Lower lobe of right lung (tissue), 2 donors: ENCODE measurements at regions not wholly inside any gene's neighbourhood (a gene's known extent, or its start where the extent isn't known, plus 50 kb on each side); places are given as distances from the start of the nearest gene placed in this dataset.

Experiments used
- ATAC-seq, 2 donors: fragments of 200-7000 bp; cut with Tn5 transposase; one replicate each; pipeline ENCODE4 v1.9.1; 2020 to 2022; ENCODE audit warnings: mild to moderate bottlenecking in 2 of 2, moderate library complexity in 2 of 2
- DNase-seq: peaks from one replicate; pipeline ENCODE4 v3.0.0-alpha.2; 2020
- H3K27ac ChIP-seq: fragments of 200-600 bp; one replicate; pipeline ENCODE4 v1.8.0; 2022
- H3K27me3 ChIP-seq: fragments of 200-600 bp; one replicate; pipeline ENCODE4 v1.8.0; 2022; ENCODE audit warnings: low read depth
- H3K36me3 ChIP-seq: fragments of 200-600 bp; one replicate; pipeline ENCODE4 v1.8.0; 2022; ENCODE audit warnings: mild to moderate bottlenecking
- H3K4me1 ChIP-seq: fragments of 200-600 bp; one replicate; pipeline ENCODE4 v1.8.0; 2022
- H3K4me3 ChIP-seq: fragments of 200-600 bp; one replicate; pipeline ENCODE4 v1.8.0; 2022; ENCODE audit warnings: mild to moderate bottlenecking
- H3K9me3 ChIP-seq: fragments of 200-600 bp; one replicate; pipeline ENCODE4 v1.8.0; 2022
- intact Hi-C: fragments of 100-400 bp; cut with DNase I; formaldehyde crosslinking; loops from one replicate; pipeline ENCODE4 v1.11.0; 2022
- TF ChIP-seq, protein P1 (sequence below): fragments of 200-600 bp; IDR thresholded peaks from one replicate; pipeline ENCODE4 v1.8.0; 2022; ENCODE audit warnings: antibody characterized with exemption, mild to moderate bottlenecking
- donor health status: DM: no; HTN: yes; CAD: no; lungs with severe emphysema.

DNA sequence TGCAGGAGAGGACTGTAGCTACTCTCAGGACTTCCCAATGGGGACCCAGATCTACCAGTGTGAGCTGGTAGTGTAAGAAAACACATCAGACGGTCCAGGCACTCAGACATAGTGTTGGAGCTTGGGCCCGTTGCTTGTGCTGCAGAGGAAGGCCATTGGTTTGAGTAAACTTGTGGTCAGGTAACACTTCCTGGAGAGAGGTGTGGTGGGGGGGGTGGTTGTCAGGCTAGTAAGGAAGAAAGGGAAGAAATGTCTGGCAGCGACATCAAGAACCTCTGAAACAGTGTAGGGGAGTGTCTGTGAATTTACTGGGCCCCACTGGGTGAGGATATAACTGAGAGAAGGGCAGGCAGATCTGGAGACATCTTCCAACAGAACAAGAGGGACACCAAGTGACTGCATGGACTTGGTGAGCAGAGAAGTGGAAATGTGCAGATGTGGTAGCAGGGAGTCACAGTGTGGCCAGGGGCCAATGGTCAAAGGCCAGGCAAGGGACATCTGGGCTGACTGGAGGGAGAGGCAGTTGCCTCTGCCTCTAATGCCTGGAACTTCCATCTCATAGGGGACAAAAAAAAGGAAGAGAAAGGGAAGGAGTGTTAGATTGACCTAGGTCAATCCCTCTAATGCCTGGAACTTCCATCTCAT, 63.7 kb upstream of the MRPS22 start:
- H3K9me3 ChIP-seq = no peaks in the 10 kb centered on the region
- H3K27me3 ChIP-seq = no peaks in the 10 kb centered on the region
- no peaks in the 10 kb centered on the region for H3K4me1 ChIP-seq
- intact Hi-C loops = no loop called here
- no peak for DNase-seq
- no peak overlapping the region for H3K27ac ChIP-seq
- no peak overlapping the region for H3K4me3 ChIP-seq
- H3K36me3 ChIP-seq = no peaks in the 10 kb centered on the region
- TF ChIP-seq, protein P1, sequence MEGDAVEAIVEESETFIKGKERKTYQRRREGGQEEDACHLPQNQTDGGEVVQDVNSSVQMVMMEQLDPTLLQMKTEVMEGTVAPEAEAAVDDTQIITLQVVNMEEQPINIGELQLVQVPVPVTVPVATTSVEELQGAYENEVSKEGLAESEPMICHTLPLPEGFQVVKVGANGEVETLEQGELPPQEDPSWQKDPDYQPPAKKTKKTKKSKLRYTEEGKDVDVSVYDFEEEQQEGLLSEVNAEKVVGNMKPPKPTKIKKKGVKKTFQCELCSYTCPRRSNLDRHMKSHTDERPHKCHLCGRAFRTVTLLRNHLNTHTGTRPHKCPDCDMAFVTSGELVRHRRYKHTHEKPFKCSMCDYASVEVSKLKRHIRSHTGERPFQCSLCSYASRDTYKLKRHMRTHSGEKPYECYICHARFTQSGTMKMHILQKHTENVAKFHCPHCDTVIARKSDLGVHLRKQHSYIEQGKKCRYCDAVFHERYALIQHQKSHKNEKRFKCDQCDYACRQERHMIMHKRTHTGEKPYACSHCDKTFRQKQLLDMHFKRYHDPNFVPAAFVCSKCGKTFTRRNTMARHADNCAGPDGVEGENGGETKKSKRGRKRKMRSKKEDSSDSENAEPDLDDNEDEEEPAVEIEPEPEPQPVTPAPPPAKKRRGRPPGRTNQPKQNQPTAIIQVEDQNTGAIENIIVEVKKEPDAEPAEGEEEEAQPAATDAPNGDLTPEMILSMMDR = no peak
- ATAC-seq = no peak

DNA sequence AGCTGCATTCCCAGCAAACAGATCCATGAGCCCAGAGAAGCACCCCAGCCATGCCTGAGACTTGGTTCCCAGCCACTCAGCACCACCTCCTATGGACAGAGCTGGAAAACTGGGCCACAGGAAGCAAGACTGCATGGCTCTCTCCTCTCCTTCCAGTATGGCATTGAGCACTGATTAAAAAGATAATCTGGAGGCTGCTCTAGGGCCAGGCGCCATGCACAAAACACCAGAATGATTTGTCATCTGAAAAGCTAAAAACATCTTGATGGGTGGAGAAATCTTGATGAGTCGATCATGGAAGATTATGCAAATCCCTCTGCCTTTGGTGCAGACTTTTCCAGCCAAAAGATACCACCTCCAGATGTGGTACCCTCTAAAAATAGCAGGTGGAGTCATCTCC, 62.7 kb upstream of the MRPS22 start:
- intact Hi-C loops = no loop called here
- Histone ChIP-seq H3K36me3 (no peaks in the 10 kb centered on the region), H3K4me3 (no peak overlapping the region), H3K27me3 (no peaks in the 10 kb centered on the region), H3K4me1 (no peaks in the 10 kb centered on the region), H3K9me3 (no peaks in the 10 kb centered on the region), H3K27ac (no peak overlapping the region)
- TF ChIP-seq, protein P1 = no peak
- DNase-seq (no peak), ATAC-seq (no peak)

DNA sequence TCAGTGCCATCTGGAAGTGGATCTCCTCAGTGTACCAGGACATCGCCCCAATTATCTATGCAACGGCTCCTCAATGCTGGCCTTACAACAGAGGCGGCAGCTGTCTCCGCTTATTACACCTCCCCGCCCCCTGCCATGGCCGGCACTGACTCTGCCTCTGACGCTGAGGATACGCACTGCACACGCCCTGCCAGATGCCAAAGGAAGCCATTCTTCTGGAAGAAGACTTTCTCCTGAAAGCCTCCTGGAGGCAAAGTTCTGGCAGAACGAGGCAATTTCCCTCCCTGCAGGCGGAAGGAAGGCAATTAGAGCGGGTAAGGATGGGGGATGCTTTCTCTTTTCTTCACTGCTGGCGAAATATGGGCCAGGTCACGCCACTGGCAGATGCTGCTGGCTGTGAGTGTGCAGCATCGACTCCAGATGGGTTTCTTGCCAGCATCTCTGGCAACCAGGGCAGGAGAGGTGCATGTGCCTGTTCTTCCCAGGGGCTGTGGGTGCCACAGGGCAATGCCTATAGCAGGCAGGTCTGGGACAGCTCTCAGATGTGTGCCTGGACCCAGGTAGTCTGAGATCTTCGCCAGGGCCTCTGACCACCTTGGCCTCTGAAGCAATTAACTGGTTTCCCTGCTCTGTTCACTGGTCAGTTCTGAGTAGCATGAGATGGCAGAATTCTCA, 62.2 kb upstream of the MRPS22 start:
- H3K36me3 ChIP-seq = no peaks in the 10 kb centered on the region
- intact Hi-C loops = no loop called here
- ATAC-seq (no peak), DNase-seq (no peak)
- TF ChIP-seq, protein P1 = no peak
- H3K4me1 ChIP-seq = no peaks in the 10 kb centered on the region
- no peaks in the 10 kb centered on the region for H3K27me3 ChIP-seq
- no peak overlapping the region for H3K27ac ChIP-seq
- no peaks in the 10 kb centered on the region for H3K9me3 ChIP-seq
- no peak overlapping the region for H3K4me3 ChIP-seq

DNA sequence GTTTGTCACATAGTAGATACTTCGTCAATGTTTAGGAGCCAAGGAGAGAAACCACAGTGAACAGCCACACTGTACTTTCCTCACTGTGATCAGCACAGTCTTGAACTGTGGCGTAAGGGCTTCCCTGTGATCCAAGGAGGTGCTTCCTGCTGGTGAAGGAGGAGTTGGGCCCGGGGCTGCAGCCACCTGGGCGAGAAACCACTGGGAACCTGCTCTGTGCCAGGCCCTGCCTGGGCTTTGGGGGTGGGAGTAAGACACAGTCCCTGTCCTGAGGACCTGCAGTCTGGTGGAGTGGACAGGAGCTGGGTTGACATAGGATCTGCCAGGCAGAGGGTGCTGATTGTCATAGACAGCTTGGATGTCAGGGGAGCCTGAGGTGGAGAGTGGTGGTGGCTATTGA, 60.5 kb upstream of the MRPS22 start:
- H3K27ac ChIP-seq = no peak overlapping the region
- H3K27me3 ChIP-seq = no peaks in the 10 kb centered on the region

DNA sequence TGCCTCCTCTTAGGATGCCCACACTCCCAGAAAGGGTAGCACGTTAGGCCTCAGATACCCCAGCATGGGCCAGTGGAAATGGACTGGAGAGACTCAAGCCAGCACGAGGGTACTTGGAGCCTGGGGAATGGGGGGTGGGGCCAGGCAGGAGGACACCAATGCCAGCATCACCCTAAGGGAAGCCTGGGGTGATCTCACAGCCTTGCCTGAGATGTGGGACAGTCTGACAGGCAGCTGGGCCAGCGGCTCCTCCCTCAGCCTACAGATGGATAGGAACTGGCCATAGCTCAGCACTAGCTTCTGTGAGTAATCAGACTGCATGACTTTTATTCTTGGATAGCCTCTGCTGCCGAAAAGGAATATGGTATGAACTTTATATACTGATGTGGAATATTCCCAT, 59.6 kb upstream of the MRPS22 start:
- ATAC-seq = no peak
- DNase-seq = no peak

More for the DNA sequence above, 60.5 kb upstream of the MRPS22 start:
- DNase-seq (no peak), ATAC-seq (no peak)
- H3K9me3 ChIP-seq = no peaks in the 10 kb centered on the region
- H3K4me1 ChIP-seq = no peaks in the 10 kb centered on the region
- no peak overlapping the region for H3K4me3 ChIP-seq
- no peaks in the 10 kb centered on the region for H3K36me3 ChIP-seq
- intact Hi-C loops = no loop called here
- TF ChIP-seq, protein P1 = no peak

More for the DNA sequence above, 59.6 kb upstream of the MRPS22 start:
- Histone ChIP-seq H3K9me3 (no peaks in the 10 kb centered on the region), H3K4me3 (no peak overlapping the region), H3K36me3 (no peaks in the 10 kb centered on the region), H3K4me1 (no peaks in the 10 kb centered on the region), H3K27ac (no peak overlapping the region), H3K27me3 (no peaks in the 10 kb centered on the region)
- TF ChIP-seq, protein P1 = no peak
- intact Hi-C loops = no loop called here
